ENCODE measurements at regions not wholly inside any gene's neighbourhood (a gene's known extent, or its start where the extent isn't known, plus 50 kb on each side); places are given as distances from the start of the nearest gene placed in this dataset.

DNA sequence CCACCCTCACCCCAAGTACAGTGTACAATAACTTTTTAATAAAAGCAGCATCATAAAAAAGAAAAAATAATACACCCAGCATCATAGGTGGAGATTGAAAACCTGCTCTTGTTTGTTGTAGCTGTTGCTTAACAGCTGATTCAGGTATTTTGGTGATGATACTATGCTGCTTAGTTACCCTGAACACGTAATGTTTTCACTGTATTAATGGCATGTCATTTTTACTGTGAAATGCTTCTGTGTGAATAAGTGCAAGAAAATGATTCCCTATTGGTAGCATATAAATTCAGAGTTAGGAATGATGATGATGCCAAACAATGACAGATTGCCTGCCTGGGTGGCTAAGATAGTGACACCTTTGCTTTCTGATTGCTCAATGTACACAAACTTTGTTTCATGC is 405.7 kb downstream of the HDGFL1 start:
- no peak for DNase-seq (ENCODE audit: extremely low read depth, low read depth)

DNA sequence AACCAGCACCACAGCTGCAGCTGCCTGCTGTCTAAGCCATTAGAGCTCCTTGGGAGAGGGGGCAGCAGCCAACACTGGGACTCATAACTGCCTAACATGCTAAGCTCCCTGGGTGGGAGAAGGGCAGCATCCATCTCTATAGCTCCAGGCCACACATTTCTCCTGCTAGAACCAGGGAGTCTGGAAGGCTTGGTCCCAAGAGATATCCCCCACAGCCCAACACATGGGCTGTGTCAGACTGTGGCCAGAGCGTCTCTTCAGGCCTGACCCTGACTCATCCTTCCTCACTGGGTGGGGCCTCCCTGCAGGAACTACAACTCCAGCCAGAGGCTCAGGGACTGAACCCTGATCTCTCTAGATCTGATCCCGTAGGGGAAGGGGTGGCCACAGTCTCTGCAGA is 411.1 kb downstream of the HDGFL1 start:
- no peak for DNase-seq (ENCODE audit: extremely low read depth, low read depth)

DNA sequence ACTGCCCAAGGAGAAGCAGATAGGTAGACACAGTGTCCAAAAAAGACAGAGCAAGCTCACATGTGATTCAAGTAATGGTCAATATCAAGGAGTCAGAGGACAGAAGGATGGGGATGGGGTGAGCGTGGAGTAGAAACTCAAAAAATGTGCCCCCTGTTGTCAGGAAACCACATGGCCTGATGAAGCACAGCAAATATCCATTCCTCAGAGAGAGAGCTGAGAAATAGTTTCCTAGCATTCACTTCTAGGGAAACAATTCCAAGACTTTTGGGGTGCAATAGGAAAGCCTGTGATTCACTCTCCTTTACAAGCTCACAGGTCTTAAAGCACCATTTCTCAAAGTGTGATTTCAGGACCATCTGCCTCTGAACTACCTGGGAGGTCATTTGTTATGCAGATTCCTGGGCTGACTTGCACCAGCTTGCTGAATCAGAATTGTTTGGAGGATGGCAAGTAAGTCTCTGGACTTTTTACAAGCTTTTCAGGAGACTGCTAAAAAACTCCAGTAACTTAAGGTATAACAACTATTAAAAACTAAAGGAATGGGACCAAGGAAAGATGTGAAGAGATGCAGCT is 432.8 kb downstream of the HDGFL1 start:
- no peak for DNase-seq (ENCODE audit: extremely low read depth, low read depth)

DNA sequence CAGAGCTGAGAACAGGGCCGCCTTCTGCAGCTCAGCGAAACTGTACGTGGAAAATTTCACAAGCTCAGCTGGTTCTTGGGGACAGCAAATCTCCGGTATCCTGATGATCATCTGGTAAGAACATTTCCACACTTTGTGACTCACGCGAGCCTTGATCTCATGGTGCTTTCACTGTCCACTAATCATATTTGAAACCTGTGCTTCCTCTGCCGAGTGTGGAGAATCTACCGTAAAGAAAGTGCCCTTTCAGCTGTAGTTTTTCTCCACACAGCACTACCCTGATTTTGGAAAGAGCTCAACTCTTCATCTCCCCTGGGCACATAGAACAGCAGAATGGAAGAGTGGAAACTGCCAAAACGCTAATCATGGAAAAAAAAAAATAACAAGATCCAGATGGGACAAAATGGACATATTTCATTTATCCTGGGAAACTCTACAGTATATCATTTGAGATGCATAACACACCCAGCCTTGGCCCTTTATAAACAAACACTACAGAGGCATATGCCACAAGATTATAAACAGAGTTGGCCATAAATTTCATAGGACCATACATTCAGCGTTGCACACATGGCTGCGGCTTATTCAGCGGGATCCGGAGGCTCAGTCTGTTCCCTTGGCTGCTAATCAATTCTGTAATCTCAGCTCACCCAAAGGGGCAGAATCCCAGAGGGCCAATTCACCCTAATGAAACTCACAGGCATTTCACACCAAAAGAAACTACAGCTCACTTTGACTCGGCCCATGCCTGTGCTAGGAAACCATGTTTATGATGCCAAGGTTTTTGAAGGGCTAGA is 434.5 kb downstream of the HDGFL1 start:
- DNase-seq (ENCODE audit: extremely low read depth, low read depth), result no peak

- DNase-seq (ENCODE audit: extremely low read depth, low read depth), result no peak
Observed at GRCh38 chr6:23006656-23007055, 437.3 kb downstream of the HDGFL1 start.

- no peak for DNase-seq (ENCODE audit: extremely low read depth, low read depth)
Observed at GRCh38 chr6:23011615-23012014, 442.2 kb downstream of the HDGFL1 start.

- no peak for DNase-seq (ENCODE audit: extremely low read depth, low read depth)
Observed at GRCh38 chr6:23013776-23014175, 444.4 kb downstream of the HDGFL1 start.

- no peak for DNase-seq (ENCODE audit: extremely low read depth, low read depth)
Observed at GRCh38 chr6:23016696-23017095, 447.3 kb downstream of the HDGFL1 start.

- DNase-seq (ENCODE audit: extremely low read depth, low read depth), result no peak
Observed at GRCh38 chr6:23021487-23021886, 452.1 kb downstream of the HDGFL1 start.

DNA sequence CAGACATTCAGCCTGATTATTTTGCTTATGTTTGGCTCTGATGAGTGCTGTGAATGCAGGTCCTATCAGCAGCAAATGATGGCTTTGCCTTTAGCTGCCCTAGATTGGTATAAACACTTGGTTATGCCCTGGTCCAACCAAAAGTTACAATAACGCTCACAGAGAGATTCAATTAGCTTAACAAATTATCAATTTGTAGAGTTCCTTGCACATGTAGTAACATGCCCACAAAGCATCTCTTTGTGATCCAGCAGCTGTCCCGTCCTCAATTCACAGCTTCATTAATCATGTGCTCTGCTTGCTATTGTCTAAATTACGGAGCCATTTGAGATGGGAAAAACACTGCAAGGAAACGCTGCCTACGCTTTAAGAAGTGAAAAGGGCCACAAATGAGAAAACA is 457.9 kb downstream of the HDGFL1 start:
- no peak for DNase-seq (ENCODE audit: extremely low read depth, low read depth)

- no peak for DNase-seq (ENCODE audit: extremely low read depth, low read depth)
Observed at GRCh38 chr6:23031986-23032385, 462.6 kb downstream of the HDGFL1 start.

GRCh38 chr6:23034926-23035325 is 465.6 kb downstream of the HDGFL1 start:
- DNase-seq (ENCODE audit: extremely low read depth, low read depth), result no peak

DNA sequence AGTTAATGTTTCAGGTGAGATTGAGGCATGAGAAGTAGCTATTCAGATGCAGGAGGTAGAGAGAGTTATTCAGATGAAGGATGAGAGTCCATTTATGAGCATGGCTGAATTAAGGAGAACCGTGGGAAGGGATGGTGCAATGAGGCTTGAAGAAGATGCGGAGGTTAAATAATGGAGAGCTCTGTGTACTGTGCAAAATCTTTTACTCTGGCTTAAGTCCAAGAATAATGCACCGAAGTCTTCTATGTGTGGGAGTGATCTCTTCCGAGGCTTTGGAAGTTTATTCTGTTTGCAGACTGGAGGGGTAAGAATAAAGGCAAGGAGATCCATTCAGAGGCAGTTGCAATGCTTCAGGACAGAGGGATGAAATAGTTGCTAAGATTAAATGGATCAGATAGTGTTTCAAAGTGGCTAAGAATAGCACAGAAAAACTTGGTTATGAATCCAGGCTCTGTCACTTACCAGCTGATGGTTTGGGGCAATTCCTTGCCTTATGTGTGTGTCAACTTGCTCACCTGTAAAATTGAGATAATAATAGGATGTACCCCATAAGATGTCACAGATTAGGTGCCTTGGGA is 467.1 kb downstream of the HDGFL1 start:
- no peak for DNase-seq (ENCODE audit: extremely low read depth, low read depth)

GRCh38 chr6:23040899-23041298 is 471.5 kb downstream of the HDGFL1 start:
- DNase-seq (ENCODE audit: extremely low read depth, low read depth), result no peak

- DNase-seq (ENCODE audit: extremely low read depth, low read depth), result no peak
Observed at GRCh38 chr6:23045280-23045679, 475.9 kb downstream of the HDGFL1 start.

- no peak for DNase-seq (ENCODE audit: extremely low read depth, low read depth)
Observed at GRCh38 chr6:23055523-23055922, 486.2 kb downstream of the HDGFL1 start.

- DNase-seq (ENCODE audit: extremely low read depth, low read depth), result no peak
Observed at GRCh38 chr6:23073821-23074220, 504.5 kb downstream of the HDGFL1 start.

DNA sequence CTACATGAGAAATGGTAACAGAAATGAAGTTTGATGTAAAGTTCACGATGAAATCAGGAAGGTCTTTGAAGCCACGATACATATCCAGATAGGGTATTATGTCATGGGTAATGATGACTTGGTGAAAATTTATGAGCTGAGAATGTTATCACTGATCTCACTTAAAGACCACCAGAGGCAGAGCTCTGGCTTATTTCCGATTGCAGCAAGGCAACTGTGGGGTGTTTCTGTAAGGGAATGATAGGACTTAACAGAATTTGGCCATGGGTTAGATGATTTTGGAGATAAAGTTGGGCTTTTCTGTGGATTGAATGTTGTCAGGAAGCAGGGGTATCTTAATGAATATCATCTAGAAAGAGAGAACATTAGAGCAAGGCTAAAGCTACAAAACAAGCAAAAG is 508.4 kb downstream of the HDGFL1 start:
- DNase-seq (ENCODE audit: extremely low read depth, low read depth), result no peak

GRCh38 chr6:23081701-23082100 is 512.3 kb downstream of the HDGFL1 start:
- DNase-seq (ENCODE audit: extremely low read depth, low read depth), result no peak

DNA sequence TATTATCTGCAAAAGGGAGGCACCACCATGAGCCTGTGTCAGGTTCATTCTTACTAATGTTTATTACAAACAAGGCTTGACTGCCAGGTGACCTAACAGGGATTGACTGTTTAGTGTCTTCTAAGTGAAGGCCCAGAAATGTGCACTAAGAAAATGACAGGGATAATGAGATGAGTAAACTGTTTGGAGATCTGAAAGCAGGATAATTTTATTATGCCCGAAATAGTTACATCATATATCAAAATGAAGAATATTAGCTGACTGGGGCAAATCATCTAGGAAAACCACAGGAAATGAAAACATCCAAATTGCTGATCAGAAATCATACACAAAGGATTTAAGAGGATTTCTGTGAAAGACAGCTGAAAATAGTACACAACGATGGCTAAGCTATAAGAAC is 516.7 kb downstream of the HDGFL1 start:
- DNase-seq (ENCODE audit: extremely low read depth, low read depth), result no peak

- no peak for DNase-seq (ENCODE audit: extremely low read depth, low read depth)
Observed at GRCh38 chr6:23087471-23087870, 518.1 kb downstream of the HDGFL1 start.

- DNase-seq (ENCODE audit: extremely low read depth, low read depth), result no peak
Observed at GRCh38 chr6:23088761-23089160, 519.4 kb downstream of the HDGFL1 start.
